GM23338 (cell line): ENCODE measurements at regions not wholly inside any gene's neighbourhood (a gene's known extent, or its start where the extent isn't known, plus 50 kb on each side); places are given as distances from the start of the nearest gene placed in this dataset.

Experiments
- ATAC-seq: fragments of 200-7000 bp; cut with Tn5 transposase; 3 replicates; pipeline ENCODE4 v1.9.1; 2020
- DNase-seq: peaks from one replicate; pipeline ENCODE4 v3.0.0-alpha.2; 2015; ENCODE audit warnings: low spot score
- H2AFZ ChIP-seq: fragments of 200-600 bp; sonication (generic); 2 replicates; pipeline ENCODE4 v1.8.0; 2016; ENCODE audit warnings: antibody characterized with exemption, mild to moderate bottlenecking, moderate library complexity
- H3F3A ChIP-seq: fragments of 200-600 bp; sonication (generic); replicated peaks from 2 replicates; pipeline ENCODE4 v1.8.0; 2017; ENCODE audit warnings: antibody characterized with exemption, mixed run types, low read depth
- H3K27ac ChIP-seq: fragments of 200-600 bp; sonication (generic); 2 replicates; pipeline ENCODE4 v1.6.1; 2016; ENCODE audit warnings: low read depth
- H3K27me3 ChIP-seq: fragments of 200-600 bp; sonication (generic); 2 replicates; pipeline ENCODE4 v1.8.0; 2016; ENCODE audit warnings: mild to moderate bottlenecking, mixed run types, moderate library complexity; ENCODE audit not compliant: insufficient read depth
- H3K36me3 ChIP-seq: fragments of 200-600 bp; sonication (generic); 2 replicates; pipeline ENCODE4 v1.8.0; 2016; ENCODE audit warnings: mild to moderate bottlenecking; ENCODE audit not compliant: insufficient read depth
- H3K4me1 ChIP-seq: fragments of 200-600 bp; sonication (generic); 2 replicates; pipeline ENCODE4 v1.8.0; 2016; ENCODE audit warnings: mild to moderate bottlenecking, moderate library complexity; ENCODE audit not compliant: insufficient read depth
- H3K4me2 ChIP-seq: fragments of 200-600 bp; sonication (generic); 2 replicates; pipeline ENCODE4 v1.7.1; 2017; ENCODE audit warnings: mixed run types
- H3K4me3 ChIP-seq: fragments of 200-600 bp; sonication (generic); 2 replicates; pipeline ENCODE4 v1.6.1; 2016; ENCODE audit warnings: mixed run types
- H3K79me2 ChIP-seq: fragments of 200-600 bp; sonication (generic); replicated peaks from 2 replicates; pipeline ENCODE4 v1.8.0; 2017; ENCODE audit warnings: mild to moderate bottlenecking; ENCODE audit not compliant: insufficient read depth
- H3K9me2 ChIP-seq: fragments of 200-600 bp; sonication (generic); 2 replicates; pipeline ENCODE4 v1.8.0; 2017; ENCODE audit not compliant: insufficient read depth
- H4K20me1 ChIP-seq: fragments of 200-600 bp; sonication (generic); replicated peaks from 2 replicates; pipeline ENCODE4 v1.8.0; 2017; ENCODE audit warnings: mild to moderate bottlenecking; ENCODE audit not compliant: insufficient read depth
- H3K27ac Mint-ChIP-seq: 2 replicates; pipeline ENCODE4 v1.8.0; 2020; ENCODE audit warnings: inconsistent platforms, mild to moderate bottlenecking, moderate library complexity, mixed read lengths
- H3K27me3 Mint-ChIP-seq: 3 replicates; pipeline ENCODE4 v1.8.0; 2022; ENCODE audit warnings: low read depth, mild to moderate bottlenecking, moderate library complexity, mixed read lengths, inconsistent platforms; ENCODE audit not compliant: insufficient read depth, poor library complexity
- H3K36me3 Mint-ChIP-seq: 3 replicates; pipeline ENCODE4 v1.8.0; 2021; ENCODE audit warnings: low read depth, mild to moderate bottlenecking, inconsistent platforms, moderate library complexity, mixed read lengths
- H3K4me1 Mint-ChIP-seq: 3 replicates; pipeline ENCODE4 v1.8.0; 2020; ENCODE audit warnings: mild to moderate bottlenecking, inconsistent platforms, mixed read lengths
- H3K4me3 Mint-ChIP-seq: 3 replicates; pipeline ENCODE4 v1.8.0; 2021; ENCODE audit warnings: moderate library complexity, mild to moderate bottlenecking, inconsistent platforms, mixed read lengths
- H3K9me3 Mint-ChIP-seq: 3 replicates; pipeline ENCODE4 v1.8.0; 2020; ENCODE audit warnings: moderate library complexity, mild to moderate bottlenecking, inconsistent platforms, mixed read lengths
- CREB1 ChIP-seq: fragments of 250-450 bp; sonication (Bioruptor Pico); IDR thresholded peaks from 2 replicates; pipeline ENCODE4 v1.5.0; 2020; ENCODE audit warnings: low read depth, mild to moderate bottlenecking, moderate library complexity
- EZH2 ChIP-seq: fragments of 200-600 bp; sonication (generic); IDR thresholded peaks from one replicate; pipeline ENCODE4 v1.8.0; 2017; ENCODE audit warnings: antibody characterized with exemption, mild to moderate bottlenecking, low read depth; ENCODE audit not compliant: unreplicated experiment
- ZNF331 ChIP-seq: fragments of 250-450 bp; sonication (Bioruptor Pico); IDR thresholded peaks from 2 replicates; pipeline ENCODE4 v1.5.0; 2020; ENCODE audit warnings: low read depth, mild to moderate bottlenecking, moderate library complexity
- TF ChIP-seq, protein P1 (sequence below): fragments of 250-450 bp; sonication (Bioruptor Pico); IDR thresholded peaks from 2 replicates; pipeline ENCODE4 v1.5.0; 2020; ENCODE audit warnings: mild to moderate bottlenecking, moderate library complexity
- TF ChIP-seq, protein P2 (sequence below), 2 experiments: fragments of 200-600 bp in 1 of 2; sonication (generic) in 1 of 2; conservative IDR thresholded peaks; 2 replicates each; pipeline versions ENCODE4 v1.5.1 to v1.6.1; 2016 to 2017; ENCODE audit warnings: antibody characterized with exemption in 2 of 2, low read depth in 2 of 2, mild to moderate bottlenecking in 2 of 2, moderate library complexity in 1 of 2

DNA sequence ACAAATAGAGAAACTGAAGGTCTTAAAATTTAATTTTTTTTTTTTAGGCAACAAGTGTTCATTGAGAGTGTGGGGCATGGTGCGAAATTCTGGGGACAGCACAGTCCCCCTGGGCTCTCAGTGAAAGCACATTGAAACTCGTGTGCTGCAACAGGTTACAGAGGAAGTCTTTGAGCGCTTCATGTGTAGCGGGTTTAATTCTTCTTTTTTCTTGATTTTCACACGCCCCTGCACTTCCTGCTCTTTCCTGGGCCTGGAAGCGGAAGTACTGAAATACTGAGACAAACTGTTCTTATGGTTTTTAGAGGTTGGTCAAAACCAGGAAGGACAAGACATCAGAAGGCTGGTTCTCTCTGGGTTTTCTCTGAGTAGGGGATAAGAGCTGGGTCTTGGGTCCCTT lies 203.5 kb downstream of the PTEN start (continued):
- TF ChIP-seq, protein P1, sequence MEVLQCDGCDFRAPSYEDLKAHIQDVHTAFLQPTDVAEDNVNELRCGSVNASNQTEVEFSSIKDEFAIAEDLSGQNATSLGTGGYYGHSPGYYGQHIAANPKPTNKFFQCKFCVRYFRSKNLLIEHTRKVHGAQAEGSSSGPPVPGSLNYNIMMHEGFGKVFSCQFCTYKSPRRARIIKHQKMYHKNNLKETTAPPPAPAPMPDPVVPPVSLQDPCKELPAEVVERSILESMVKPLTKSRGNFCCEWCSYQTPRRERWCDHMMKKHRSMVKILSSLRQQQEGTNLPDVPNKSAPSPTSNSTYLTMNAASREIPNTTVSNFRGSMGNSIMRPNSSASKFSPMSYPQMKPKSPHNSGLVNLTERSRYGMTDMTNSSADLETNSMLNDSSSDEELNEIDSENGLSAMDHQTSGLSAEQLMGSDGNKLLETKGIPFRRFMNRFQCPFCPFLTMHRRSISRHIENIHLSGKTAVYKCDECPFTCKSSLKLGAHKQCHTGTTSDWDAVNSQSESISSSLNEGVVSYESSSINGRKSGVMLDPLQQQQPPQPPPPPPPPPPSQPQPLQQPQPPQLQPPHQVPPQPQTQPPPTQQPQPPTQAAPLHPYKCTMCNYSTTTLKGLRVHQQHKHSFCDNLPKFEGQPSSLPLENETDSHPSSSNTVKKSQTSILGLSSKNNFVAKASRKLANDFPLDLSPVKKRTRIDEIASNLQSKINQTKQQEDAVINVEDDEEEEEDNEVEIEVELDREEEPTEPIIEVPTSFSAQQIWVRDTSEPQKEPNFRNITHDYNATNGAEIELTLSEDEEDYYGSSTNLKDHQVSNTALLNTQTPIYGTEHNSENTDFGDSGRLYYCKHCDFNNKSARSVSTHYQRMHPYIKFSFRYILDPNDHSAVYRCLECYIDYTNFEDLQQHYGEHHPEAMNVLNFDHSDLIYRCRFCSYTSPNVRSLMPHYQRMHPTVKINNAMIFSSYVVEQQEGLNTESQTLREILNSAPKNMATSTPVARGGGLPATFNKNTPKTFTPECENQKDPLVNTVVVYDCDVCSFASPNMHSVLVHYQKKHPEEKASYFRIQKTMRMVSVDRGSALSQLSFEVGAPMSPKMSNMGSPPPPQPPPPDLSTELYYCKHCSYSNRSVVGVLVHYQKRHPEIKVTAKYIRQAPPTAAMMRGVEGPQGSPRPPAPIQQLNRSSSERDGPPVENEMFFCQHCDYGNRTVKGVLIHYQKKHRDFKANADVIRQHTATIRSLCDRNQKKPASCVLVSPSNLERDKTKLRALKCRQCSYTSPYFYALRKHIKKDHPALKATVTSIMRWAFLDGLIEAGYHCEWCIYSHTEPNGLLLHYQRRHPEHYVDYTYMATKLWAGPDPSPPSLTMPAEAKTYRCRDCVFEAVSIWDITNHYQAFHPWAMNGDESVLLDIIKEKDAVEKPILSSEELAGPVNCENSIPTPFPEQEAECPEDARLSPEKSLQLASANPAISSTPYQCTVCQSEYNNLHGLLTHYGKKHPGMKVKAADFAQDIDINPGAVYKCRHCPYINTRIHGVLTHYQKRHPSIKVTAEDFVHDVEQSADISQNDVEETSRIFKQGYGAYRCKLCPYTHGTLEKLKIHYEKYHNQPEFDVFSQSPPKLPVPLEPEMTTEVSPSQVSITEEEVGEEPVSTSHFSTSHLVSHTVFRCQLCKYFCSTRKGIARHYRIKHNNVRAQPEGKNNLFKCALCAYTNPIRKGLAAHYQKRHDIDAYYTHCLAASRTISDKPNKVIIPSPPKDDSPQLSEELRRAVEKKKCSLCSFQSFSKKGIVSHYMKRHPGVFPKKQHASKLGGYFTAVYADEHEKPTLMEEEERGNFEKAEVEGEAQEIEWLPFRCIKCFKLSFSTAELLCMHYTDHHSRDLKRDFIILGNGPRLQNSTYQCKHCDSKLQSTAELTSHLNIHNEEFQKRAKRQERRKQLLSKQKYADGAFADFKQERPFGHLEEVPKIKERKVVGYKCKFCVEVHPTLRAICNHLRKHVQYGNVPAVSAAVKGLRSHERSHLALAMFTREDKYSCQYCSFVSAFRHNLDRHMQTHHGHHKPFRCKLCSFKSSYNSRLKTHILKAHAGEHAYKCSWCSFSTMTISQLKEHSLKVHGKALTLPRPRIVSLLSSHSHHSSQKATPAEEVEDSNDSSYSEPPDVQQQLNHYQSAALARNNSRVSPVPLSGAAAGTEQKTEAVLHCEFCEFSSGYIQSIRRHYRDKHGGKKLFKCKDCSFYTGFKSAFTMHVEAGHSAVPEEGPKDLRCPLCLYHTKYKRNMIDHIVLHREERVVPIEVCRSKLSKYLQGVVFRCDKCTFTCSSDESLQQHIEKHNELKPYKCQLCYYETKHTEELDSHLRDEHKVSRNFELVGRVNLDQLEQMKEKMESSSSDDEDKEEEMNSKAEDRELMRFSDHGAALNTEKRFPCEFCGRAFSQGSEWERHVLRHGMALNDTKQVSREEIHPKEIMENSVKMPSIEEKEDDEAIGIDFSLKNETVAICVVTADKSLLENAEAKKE (CRISPR knock-in tag) = no peak

DNA sequence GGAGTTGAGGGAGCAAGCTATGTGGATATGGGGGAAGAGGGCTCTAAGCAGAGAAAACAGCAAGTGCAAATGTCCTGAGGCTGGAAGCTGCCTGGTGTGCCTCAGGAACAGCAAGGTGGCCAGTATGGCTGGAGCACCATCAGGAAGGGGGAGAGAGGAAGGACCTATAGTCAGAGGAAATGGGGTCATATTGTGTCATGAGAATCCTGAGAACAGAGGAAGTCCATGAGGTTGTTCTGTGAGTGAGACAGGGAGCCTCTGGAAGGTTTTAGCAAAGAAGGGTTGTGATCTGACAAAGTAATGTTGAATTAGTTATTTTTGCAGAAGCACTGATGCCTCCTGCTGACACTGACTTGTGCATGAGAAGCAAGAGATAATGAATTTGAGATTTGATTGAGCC lies 204.3 kb downstream of the PTEN start:
- Histone ChIP-seq H3K4me1 (peaks cover 2% of the 10 kb centered on the region; the same call in 1 of the 2 replicates), H3K4me3 (no peak overlapping the region), H4K20me1 (no peaks in the 10 kb centered on the region), H3K9me2 (peaks cover 13% of the 10 kb centered on the region), H3K79me2 (no peaks in the 10 kb centered on the region), H3F3A (no peaks in the 10 kb centered on the region), H2AFZ (no peak overlapping the region), H3K27me3 (no peaks in the 10 kb centered on the region), H3K27ac (no peak overlapping the region), H3K4me2 (no peak overlapping the region), H3K36me3 (no peaks in the 10 kb centered on the region)
- H3K9me3 Mint-ChIP-seq = no peaks in the 10 kb centered on the region; the same call in 2 of the 3 replicates
- DNase-seq (no peak), ATAC-seq (no peak)
- H3K4me3 Mint-ChIP-seq = no peak overlapping the region
- H3K36me3 Mint-ChIP-seq = no peaks in the 10 kb centered on the region; the same call in 2 of the 3 replicates
- H3K4me1 Mint-ChIP-seq = no peaks in the 10 kb centered on the region; the same call in 2 of the 3 replicates
- TF ChIP-seq ZNF331 (CRISPR knock-in tag) (no peak), CREB1 (CRISPR knock-in tag) (no peak), EZH2 (no peak)
- TF ChIP-seq, protein P2, sequence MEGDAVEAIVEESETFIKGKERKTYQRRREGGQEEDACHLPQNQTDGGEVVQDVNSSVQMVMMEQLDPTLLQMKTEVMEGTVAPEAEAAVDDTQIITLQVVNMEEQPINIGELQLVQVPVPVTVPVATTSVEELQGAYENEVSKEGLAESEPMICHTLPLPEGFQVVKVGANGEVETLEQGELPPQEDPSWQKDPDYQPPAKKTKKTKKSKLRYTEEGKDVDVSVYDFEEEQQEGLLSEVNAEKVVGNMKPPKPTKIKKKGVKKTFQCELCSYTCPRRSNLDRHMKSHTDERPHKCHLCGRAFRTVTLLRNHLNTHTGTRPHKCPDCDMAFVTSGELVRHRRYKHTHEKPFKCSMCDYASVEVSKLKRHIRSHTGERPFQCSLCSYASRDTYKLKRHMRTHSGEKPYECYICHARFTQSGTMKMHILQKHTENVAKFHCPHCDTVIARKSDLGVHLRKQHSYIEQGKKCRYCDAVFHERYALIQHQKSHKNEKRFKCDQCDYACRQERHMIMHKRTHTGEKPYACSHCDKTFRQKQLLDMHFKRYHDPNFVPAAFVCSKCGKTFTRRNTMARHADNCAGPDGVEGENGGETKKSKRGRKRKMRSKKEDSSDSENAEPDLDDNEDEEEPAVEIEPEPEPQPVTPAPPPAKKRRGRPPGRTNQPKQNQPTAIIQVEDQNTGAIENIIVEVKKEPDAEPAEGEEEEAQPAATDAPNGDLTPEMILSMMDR (conservative IDR thresholded peaks at IDR 0.05; ENCODE audit: low read depth in 2 of 2) = no peak
- no peak overlapping the region for H3K27ac Mint-ChIP-seq
- peaks cover 3% of the 10 kb centered on the region for H3K27me3 Mint-ChIP-seq
